Left kidney (tissue), 1 donor: ENCODE measurements at regions not wholly inside any gene's neighbourhood (a gene's known extent, or its start where the extent isn't known, plus 50 kb on each side); places are given as distances from the start of the nearest gene placed in this dataset.
A peak's percentile ranks its signal among the peaks of the same experiment; 100 is the strongest.

ENCODE experiments used
- DNase-seq: peaks from one replicate; pipeline ENCODE4 v3.0.0-alpha.2; 2013

- no peak for DNase-seq
Observed at GRCh38 chr12:115639648-115640012, 637.9 kb downstream of the MED13L start.

DNA sequence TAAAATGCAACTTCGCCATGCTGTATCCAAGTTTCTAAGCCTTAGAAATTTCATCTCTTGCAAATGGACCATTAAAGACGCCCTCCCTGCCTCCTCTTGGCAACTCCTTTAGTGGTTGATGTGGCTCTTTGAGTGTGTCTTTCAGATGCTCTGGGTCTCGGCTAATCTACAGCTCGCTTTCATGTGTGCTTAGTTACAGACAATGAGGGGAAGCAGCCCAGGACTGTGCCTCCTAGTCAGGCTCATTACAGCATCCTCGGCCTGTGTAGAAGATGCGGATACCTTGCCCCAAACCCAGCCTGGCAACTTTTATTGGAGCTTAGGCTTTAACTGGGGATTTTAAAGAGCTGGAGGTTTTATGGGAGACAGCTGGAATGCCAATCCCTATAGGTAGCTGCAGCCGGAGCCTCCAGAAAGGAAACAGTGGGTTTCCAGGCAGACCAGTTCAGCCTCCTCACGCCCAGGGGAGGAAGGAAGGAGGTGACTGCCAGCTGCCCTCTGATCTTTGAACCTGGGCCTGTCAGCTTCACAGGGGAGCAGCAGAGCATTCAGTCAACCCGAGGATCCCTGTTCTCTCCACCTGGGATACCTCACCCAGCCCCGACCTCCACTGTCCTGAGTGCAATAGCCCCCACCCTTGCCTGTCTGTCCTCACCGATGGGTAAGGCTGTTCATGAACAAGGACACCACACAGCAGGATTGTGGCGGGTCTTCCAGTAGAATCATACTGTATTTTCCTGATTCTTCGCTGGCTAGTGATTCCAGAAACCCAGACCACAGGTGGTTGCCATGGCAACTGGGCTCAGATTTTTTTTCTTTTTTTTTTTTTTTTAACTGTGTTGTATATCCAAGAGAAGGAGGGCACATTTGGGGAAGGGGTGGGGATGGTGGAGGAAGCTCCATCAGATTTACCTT, 638.5 kb downstream of the MED13L start:
- DNase-seq = peak; percentile 14

DNA sequence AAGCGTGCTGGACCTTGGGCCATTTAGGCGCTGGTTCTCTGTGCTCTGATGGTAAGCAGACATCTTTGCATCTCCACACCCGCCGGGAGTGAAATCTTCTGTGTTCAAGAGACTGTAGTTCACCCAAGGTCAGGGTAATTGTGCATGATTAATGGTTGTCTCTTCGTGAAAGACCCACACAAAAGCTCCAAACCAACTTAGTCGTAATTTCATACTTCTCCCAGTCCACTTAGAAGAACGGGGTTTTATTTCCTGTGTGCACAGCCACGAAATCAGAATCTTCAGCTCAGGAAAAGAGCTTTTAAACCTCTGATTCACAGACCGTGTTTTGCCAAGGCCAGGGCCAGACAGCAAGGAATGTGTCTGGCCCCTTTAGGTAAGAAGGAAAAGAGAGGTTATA, 640.9 kb downstream of the MED13L start:
- peak; percentile 12 for DNase-seq

- no peak for DNase-seq
Observed at GRCh38 chr12:115632308-115632707, 645.2 kb downstream of the MED13L start.

GRCh38 chr12:115630136-115630535, 647.4 kb downstream of the MED13L start:
- no peak for DNase-seq

DNA sequence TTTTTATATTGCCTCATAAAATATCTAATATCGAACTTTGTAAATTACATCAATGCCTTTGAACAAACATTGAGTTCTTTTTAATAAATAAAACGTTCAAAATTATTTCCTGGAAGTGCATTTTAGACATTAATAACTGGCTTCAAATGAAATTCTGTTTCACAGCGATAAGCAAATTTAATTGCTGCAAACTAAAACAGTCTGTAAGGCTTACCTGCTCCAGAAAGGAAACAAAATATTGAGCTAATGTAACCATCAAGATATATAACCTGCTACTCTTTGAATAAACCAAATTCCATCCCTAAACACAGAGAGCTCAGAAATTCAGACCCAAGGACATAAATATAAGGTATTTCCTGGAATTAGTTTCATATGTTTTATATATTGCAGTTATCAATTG, 651.3 kb downstream of the MED13L start:
- DNase-seq = no peak

DNA sequence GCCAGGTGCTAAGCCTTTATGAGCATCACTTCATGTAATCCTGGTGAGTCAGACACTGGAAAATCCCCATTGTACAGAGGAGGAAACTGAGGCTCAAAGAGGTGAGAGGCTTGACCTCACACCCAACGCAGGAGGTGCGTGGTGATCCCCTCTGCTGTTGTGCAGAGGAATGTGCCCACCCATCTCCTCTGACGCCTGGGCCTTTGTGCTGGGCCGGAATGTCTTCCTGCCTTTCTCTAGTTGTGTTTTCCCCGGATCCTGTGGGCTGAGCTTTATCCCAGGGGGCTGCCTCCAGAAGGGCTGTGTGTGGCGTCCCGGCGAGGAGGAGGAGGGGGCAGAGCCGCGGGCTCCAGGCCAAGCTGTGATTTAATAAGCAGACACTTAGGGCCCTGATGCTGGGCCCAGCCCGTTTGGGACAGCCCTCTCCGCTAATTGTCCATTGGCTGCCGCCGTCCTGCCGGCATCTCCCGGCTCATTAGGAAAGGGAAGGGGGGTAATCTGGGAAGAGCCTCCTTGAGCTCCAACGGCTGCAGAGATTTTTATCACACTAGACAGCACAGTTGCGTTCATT, 653.6 kb downstream of the MED13L start:
- DNase-seq = no peak

DNA sequence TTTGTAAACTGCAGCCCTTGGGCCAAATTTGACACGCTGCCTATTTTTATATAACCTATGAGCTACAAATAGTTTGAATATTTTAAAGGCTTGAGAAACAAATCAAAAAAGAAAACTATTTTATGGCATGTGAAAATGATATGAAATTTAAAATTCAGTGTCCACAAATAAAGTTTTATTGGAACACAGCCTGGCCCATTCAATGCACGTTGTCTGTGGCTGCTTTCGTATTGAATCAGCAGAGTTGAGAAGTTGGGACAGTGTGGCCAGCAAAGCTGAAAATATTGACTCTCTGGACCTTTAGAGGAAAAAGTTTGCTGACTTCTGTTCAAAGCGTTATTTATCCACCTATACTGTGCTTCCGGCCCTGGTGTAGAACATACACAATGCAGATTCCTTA, 654.2 kb downstream of the MED13L start:
- no peak for DNase-seq

GRCh38 chr12:115620816-115621215, 656.7 kb downstream of the MED13L start:
- DNase-seq = no peak

DNA sequence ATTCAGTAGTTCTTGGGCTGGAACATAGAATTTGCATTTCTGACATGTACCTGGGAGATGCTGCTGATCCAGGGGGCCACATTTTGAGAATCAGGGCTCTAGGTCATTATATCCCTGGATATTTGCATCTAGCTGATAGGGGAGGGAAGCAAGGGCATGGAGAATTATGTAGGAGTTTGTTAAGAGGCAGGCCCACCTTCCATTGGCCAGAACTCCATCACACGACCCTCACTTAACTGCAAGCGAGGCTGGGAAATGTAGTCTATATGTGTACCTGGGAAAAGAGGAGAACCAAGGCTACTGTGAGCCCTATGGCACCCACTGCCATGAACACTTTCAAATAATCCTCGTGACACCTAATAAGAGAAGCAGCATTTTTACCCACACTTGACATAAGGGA, 657.6 kb downstream of the MED13L start:
- no peak for DNase-seq

GRCh38 chr12:115619061-115619460, 658.4 kb downstream of the MED13L start:
- DNase-seq = no peak

- DNase-seq = no peak
Observed at GRCh38 chr12:115618105-115618504, 659.4 kb downstream of the MED13L start.

DNA sequence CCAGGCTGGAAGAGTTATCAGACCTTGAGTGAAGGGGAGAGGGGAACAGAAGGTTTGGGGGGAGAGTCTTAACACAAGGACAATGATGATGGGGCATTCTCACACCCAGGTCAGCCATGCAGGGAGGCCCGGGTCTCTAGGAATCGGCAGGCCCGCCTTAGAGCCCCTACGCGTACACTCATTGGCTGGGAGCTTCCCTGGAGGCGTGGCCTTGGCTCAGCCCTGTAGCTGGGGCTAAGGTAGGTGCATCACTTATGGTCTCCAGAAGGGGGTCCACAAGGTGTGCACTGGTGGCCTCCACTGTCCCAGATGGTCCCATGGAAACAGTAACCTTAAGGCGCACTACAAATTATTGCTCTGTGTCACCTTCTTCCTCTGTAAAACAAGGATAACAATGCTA, 660.1 kb downstream of the MED13L start:
- no peak for DNase-seq

- no peak for DNase-seq
Observed at GRCh38 chr12:115611477-115611876, 666.0 kb downstream of the MED13L start.

DNA sequence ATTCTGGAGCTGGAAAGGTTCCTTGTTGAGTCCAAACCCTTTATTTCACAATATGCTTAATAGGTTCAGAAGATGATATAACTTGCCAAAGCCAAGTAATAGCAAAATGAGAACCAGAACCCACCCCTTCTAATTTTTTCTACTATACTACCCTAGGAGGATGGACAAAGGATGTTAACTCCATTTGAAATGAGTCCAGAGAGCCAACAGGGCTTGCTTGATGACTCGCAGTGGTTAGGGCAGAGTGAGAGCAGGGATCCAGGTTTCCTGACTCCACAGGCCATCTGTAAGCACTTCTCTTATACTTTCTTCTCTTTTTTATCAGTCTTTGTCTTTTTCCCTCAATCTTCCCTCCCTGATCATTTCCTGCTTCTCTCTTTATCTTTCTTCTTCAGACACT, 668.1 kb downstream of the MED13L start:
- no peak for DNase-seq

DNA sequence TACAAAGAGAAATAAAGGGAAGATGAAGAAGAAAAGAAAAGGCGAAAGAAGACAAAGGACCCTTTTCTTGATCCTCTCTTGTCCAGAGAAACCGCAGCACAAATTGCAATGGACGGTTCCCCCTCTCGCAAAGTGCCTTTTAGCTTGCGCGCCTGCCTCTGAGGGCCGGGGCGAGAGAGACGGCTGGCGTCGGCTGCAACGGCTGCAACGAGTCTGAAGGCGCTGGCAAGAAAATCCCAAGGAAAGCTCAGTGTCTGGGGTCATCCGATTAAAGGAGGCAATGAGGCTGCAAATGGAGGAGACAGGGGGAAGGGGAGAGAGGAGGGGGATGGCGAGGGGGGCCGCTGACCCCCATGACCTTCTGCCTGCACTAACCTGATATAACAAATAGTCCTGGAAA, 671.5 kb downstream of the MED13L start:
- DNase-seq = no peak

- peak; percentile 24 for DNase-seq
Observed at GRCh38 chr12:115598871-115599811, 678.4 kb downstream of the MED13L start.

DNA sequence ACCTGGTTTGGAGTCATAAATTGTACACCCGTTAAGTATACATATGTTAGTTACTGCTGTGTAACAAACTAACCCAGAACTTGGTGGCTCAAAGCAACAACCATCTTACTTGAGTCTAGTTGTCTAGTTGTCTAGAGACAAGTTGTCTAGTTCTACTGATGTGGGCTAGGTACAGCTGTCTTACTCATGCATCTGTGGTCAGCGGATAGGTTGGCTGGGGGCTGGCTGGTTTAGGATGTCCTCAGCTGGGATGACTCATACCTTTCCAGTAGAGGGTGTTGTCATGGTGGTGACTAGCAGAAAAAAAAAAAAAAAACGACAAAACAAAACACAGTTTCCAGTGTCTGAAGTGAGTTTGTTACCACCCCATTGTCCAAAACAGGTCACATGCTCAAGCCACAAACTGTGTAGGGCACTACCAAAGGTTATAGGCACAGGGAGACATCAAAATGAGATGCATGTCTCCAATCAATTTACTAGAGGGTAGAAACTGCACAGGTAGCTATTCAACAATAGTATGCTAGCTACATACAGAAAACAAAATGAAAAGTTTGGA, 680.3 kb downstream of the MED13L start:
- DNase-seq = no peak

DNA sequence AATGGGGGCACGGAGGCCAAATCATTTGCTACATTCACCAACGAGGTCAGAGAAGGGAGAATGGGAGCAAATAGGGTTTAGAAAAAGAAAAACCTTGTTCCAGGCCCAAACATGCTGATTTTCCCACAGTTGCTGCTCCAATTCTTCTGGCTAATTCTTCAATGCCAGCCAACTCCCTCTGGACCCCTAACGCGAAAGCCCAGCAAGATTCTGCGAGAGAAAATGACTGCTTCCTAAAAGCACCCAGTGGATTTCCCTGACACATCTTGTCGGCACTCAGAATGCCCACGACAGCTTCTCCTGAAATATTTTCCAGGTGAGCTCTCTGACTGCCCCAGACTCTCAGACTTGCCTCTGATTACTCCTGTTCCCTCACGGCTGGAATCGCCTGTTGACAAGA, 689.4 kb downstream of the MED13L start:
- DNase-seq = no peak

DNA sequence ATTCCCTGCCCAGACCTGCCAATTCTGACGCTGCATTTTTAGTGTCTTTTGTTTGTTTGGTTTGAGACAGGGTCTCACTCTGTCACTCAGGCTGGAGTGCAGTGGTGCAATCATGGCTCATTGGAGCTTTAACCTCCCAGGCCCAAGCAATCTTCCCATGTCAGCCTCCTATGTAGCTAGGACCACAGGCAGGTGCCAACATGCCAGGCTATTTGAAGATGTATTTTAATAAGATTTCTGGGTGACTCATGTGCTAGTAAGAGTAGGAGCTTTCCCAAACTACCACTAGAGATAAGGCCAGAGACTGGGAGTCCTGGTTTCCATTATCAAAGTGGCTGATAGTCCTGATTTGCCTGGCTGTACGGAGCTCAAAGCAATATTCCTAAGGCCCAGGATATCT, 693.3 kb downstream of the MED13L start:
- DNase-seq = no peak

- no peak for DNase-seq
Observed at GRCh38 chr12:115583591-115583990, 693.9 kb downstream of the MED13L start.

DNA sequence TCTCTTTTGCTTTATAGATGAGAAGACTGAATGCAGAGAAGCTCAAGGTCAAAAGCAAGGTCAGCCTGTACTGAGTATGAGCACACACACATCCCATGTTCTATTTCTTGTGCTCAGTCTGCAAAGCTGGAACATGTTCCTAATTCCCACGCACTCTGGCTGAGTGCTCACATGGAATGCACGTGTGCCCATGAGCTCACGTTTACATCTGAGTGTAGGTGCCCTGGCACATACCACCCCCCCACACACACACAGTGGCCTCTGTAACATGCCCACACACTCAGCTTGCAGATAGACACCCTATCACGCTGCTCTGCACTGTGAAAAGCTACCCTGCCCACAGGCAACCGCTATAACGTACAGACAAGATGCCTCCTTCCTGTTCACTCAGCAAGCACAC, 700.1 kb downstream of the MED13L start:
- no peak for DNase-seq

- no peak for DNase-seq
Observed at GRCh38 chr12:115574826-115575225, 702.7 kb downstream of the MED13L start.
